Caco-2 (cell line): ENCODE measurements at regions not wholly inside any gene's neighbourhood (a gene's known extent, or its start where the extent isn't known, plus 50 kb on each side); places are given as distances from the start of the nearest gene placed in this dataset.

Experiments
- BruUV-seq: library from RNA; stranded (reverse); fragments of 400-500 nt; replicated peaks from 2 replicates; lab custom pipeline; 2021; lab: Mats Ljungman, UMichigan
- CTCF ChIA-PET: fragments of 300-600 bp; sonication (Branson Sonifier 250); formaldehyde crosslinking; loops from one replicate; lab custom pipeline; 2022; ENCODE audit warnings: antibody characterized with exemption; lab: Charles Lee
- POLR2A ChIA-PET: fragments of 300-600 bp; sonication (Branson Sonifier 250); formaldehyde crosslinking; loops from one replicate; lab custom pipeline; 2022; ENCODE audit warnings: antibody characterized with exemption; lab: Charles Lee
- DNase-seq, 2 experiments: peaks; one replicate each; pipeline versions ENCODE4 v3.0.0 to v3.0.0-alpha.2; 2020 to 2022
- H3K27me3 ChIP-seq: replicated peaks from 2 replicates; pipeline ENCODE4 v1.6.0; 2011; ENCODE audit warnings: low read length; ENCODE audit not compliant: control insufficient read depth, insufficient read depth
- H3K36me3 ChIP-seq: 2 replicates; pipeline ENCODE4 v1.5.1; 2011; ENCODE audit warnings: low read length; ENCODE audit not compliant: control insufficient read depth, insufficient read depth
- H3K4me1 ChIP-seq: fragments of 250-450 bp; sonication (Bioruptor Pico); 2 replicates; pipeline ENCODE4 v1.5.1; 2020; ENCODE audit warnings: mild to moderate bottlenecking
- H3K4me3 ChIP-seq: 2 replicates; pipeline ENCODE4 v1.5.1; 2011; ENCODE audit warnings: low read depth, mild to moderate bottlenecking, control low read depth, low read length
- H3K9me3 ChIP-seq: fragments of 250-450 bp; sonication (Bioruptor Pico); 2 replicates; pipeline ENCODE4 v1.5.1; 2020; ENCODE audit warnings: mild to moderate bottlenecking, moderate library complexity
- H3K27ac Mint-ChIP-seq: one replicate; pipeline ENCODE4 v1.8.0; 2022; ENCODE audit warnings: mixed read lengths; ENCODE audit not compliant: unreplicated experiment
- H3K27me3 Mint-ChIP-seq: one replicate; pipeline ENCODE4 v1.8.0; 2022; ENCODE audit warnings: mixed read lengths; ENCODE audit not compliant: insufficient read depth, unreplicated experiment
- H3K36me3 Mint-ChIP-seq: one replicate; pipeline ENCODE4 v1.8.0; 2022; ENCODE audit warnings: mild to moderate bottlenecking, mixed read lengths; ENCODE audit not compliant: insufficient read depth, unreplicated experiment
- H3K4me1 Mint-ChIP-seq: one replicate; pipeline ENCODE4 v1.8.0; 2022; ENCODE audit warnings: low read depth, mixed read lengths; ENCODE audit not compliant: unreplicated experiment
- H3K4me3 Mint-ChIP-seq: one replicate; pipeline ENCODE4 v1.8.0; 2022; ENCODE audit warnings: mild to moderate bottlenecking, moderate library complexity, mixed read lengths; ENCODE audit not compliant: unreplicated experiment
- H3K9me3 Mint-ChIP-seq: one replicate; pipeline ENCODE4 v1.8.0; 2022; ENCODE audit warnings: mixed read lengths; ENCODE audit not compliant: unreplicated experiment
- CTCF ChIP-seq, 2 experiments: fragments of 200-600 bp in 1 of 2; IDR thresholded peaks; 1 replicate in 1 of 2; 2 replicates in 1 of 2; pipeline versions ENCODE4 v1.5.1 to v1.8.0; 2011 to 2022; ENCODE audit warnings: antibody characterized with exemption in 1 of 2, control low read depth in 1 of 2, inconsistent platforms in 1 of 2, low read depth in 1 of 2, low read length in 1 of 2, mild to moderate bottlenecking in 1 of 2, moderate library complexity in 1 of 2; ENCODE audit not compliant: insufficient read depth in 1 of 2, severe bottlenecking in 1 of 2, unreplicated experiment in 1 of 2
- intact Hi-C: fragments of 100-400 bp; cut with micrococcal nuclease; formaldehyde crosslinking; loops from one replicate; pipeline ENCODE4 v1.10.0; 2022; ENCODE audit not compliant: unreplicated experiment

DNA sequence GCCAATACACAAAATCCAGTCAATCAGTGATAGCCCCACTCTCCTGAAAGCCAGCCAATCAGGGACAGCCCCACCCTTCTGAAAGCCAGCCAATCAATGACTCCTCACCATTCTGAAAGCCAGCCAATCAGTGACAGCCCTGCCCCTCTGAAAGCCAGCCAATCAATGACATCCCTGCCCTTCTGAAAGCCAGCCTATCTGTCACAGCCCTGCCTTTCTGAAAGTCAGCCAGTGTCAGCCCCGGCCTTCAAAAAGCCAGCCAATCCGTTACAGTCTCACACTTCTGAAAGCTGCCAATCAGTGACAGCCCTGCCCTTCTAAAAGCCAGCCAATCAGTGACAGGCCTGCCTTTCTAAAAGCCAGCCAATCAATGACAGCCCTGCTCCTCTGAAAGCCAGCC lies 95.9 kb upstream of the HDAC4 start:
- H3K4me3 ChIP-seq = no peak overlapping the region
- no peaks in the 10 kb centered on the region for H3K4me1 ChIP-seq
- Mint-ChIP-seq H3K9me3 (no peaks in the 10 kb centered on the region), H3K4me3 (no peak overlapping the region), H3K36me3 (no peaks in the 10 kb centered on the region), H3K27me3 (peaks cover 7% of the 10 kb centered on the region), H3K4me1 (no peaks in the 10 kb centered on the region), H3K27ac (no peak overlapping the region)
- intact Hi-C loops = no loop called here
- CTCF ChIA-PET = no interaction called here
- no peaks in the 10 kb centered on the region for H3K27me3 ChIP-seq
- no peaks in the 10 kb centered on the region for H3K36me3 ChIP-seq
- H3K9me3 ChIP-seq = no peaks in the 10 kb centered on the region
- TF ChIP-seq CTCF (IDR thresholded peaks at IDR 0.05; ENCODE audit: insufficient read depth in 1 of 2, low read depth in 1 of 2, low read length in 1 of 2, severe bottlenecking in 1 of 2, unreplicated experiment in 1 of 2) = no peak
- POLR2A ChIA-PET = no interaction called here
- no TSS peak for BruUV-seq
- no peak for DNase-seq

- H3K4me1 ChIP-seq = no peaks in the 10 kb centered on the region
- Mint-ChIP-seq H3K4me3 (no peak overlapping the region), H3K9me3 (no peaks in the 10 kb centered on the region), H3K27ac (no peak overlapping the region), H3K36me3 (no peaks in the 10 kb centered on the region), H3K4me1 (no peaks in the 10 kb centered on the region), H3K27me3 (peaks cover 7% of the 10 kb centered on the region)
- POLR2A ChIA-PET = no interaction called here
- H3K36me3 ChIP-seq = no peaks in the 10 kb centered on the region
- CTCF ChIA-PET = no interaction called here
- no peak for DNase-seq
- no TSS peak for BruUV-seq
- no peak overlapping the region for H3K4me3 ChIP-seq
- intact Hi-C loops = no loop called here
- no peak for TF ChIP-seq CTCF (IDR thresholded peaks at IDR 0.05; ENCODE audit: insufficient read depth in 1 of 2, low read depth in 1 of 2, low read length in 1 of 2, severe bottlenecking in 1 of 2, unreplicated experiment in 1 of 2)
- H3K27me3 ChIP-seq = no peaks in the 10 kb centered on the region
- no peaks in the 10 kb centered on the region for H3K9me3 ChIP-seq
Measured at GRCh38 chr2:239495791-239496233, 95.0 kb upstream of the HDAC4 start.

GRCh38 chr2:239495175-239495574 lies 94.4 kb upstream of the HDAC4 start:
- Mint-ChIP-seq H3K27me3 (peaks cover 10% of the 10 kb centered on the region), H3K4me3 (no peak overlapping the region), H3K36me3 (no peaks in the 10 kb centered on the region), H3K4me1 (no peaks in the 10 kb centered on the region), H3K27ac (no peak overlapping the region), H3K9me3 (no peaks in the 10 kb centered on the region)
- Histone ChIP-seq H3K4me3 (no peak overlapping the region), H3K4me1 (no peaks in the 10 kb centered on the region), H3K9me3 (no peaks in the 10 kb centered on the region), H3K27me3 (no peaks in the 10 kb centered on the region), H3K36me3 (no peaks in the 10 kb centered on the region)
- TF ChIP-seq CTCF (IDR thresholded peaks at IDR 0.05; ENCODE audit: insufficient read depth in 1 of 2, low read depth in 1 of 2, low read length in 1 of 2, severe bottlenecking in 1 of 2, unreplicated experiment in 1 of 2) = no peak
- ChIA-PET POLR2A (no interaction called here), CTCF (no interaction called here)
- no TSS peak for BruUV-seq
- DNase-seq = no peak
- intact Hi-C loops = no loop called here
